ENCODE measurements at regions not wholly inside any gene's neighbourhood (a gene's known extent, or its start where the extent isn't known, plus 50 kb on each side); places are given as distances from the start of the nearest gene placed in this dataset.

GRCh38 chr17:71251951-71252350 lies 868.9 kb upstream of the SOX9 start:
- peak; percentile 22 for DNase-seq (ENCODE audit: low read depth)

GRCh38 chr17:71252436-71252835 lies 868.4 kb upstream of the SOX9 start:
- DNase-seq (ENCODE audit: low read depth), result no peak

- no peak for DNase-seq (ENCODE audit: low read depth)
Measured at GRCh38 chr17:71257096-71257495, 863.7 kb upstream of the SOX9 start.

GRCh38 chr17:71260366-71260940 lies 860.4 kb upstream of the SOX9 start:
- DNase-seq (ENCODE audit: low read depth), result peak; percentile 45

- no peak for DNase-seq (ENCODE audit: low read depth)
Measured at GRCh38 chr17:71262586-71262985, 858.2 kb upstream of the SOX9 start.

GRCh38 chr17:71267668-71268067 lies 853.2 kb upstream of the SOX9 start:
- no peak for DNase-seq (ENCODE audit: low read depth)

- no peak for DNase-seq (ENCODE audit: low read depth)
Measured at GRCh38 chr17:71269201-71269600, 851.6 kb upstream of the SOX9 start.

GRCh38 chr17:71273441-71273840 lies 847.4 kb upstream of the SOX9 start:
- DNase-seq (ENCODE audit: low read depth), result no peak

- DNase-seq (ENCODE audit: low read depth), result no peak
Measured at GRCh38 chr17:71276079-71276478, 844.7 kb upstream of the SOX9 start.

- DNase-seq (ENCODE audit: low read depth), result no peak
Measured at GRCh38 chr17:71283486-71283885, 837.3 kb upstream of the SOX9 start.

GRCh38 chr17:71284032-71284755 lies 836.6 kb upstream of the SOX9 start:
- DNase-seq (ENCODE audit: low read depth), result no peak

- DNase-seq (ENCODE audit: low read depth), result no peak
Measured at GRCh38 chr17:71286625-71287024, 834.2 kb upstream of the SOX9 start.

- DNase-seq (ENCODE audit: low read depth), result no peak
Measured at GRCh38 chr17:71287071-71287823, 833.6 kb upstream of the SOX9 start.

GRCh38 chr17:71292006-71292405 lies 828.8 kb upstream of the SOX9 start:
- DNase-seq (ENCODE audit: low read depth), result no peak

- no peak for DNase-seq (ENCODE audit: low read depth)
Measured at GRCh38 chr17:71296005-71296404, 824.8 kb upstream of the SOX9 start.

GRCh38 chr17:71301063-71301462 lies 819.8 kb upstream of the SOX9 start:
- no peak for DNase-seq (ENCODE audit: low read depth)

GRCh38 chr17:71302721-71303549 lies 817.9 kb upstream of the SOX9 start:
- no peak for DNase-seq (ENCODE audit: low read depth)

- DNase-seq (ENCODE audit: low read depth), result no peak
Measured at GRCh38 chr17:71304498-71305158, 816.2 kb upstream of the SOX9 start.

- no peak for DNase-seq (ENCODE audit: low read depth)
Measured at GRCh38 chr17:71313866-71314265, 807.0 kb upstream of the SOX9 start.

GRCh38 chr17:71315568-71315967 lies 805.3 kb upstream of the SOX9 start:
- no peak for DNase-seq (ENCODE audit: low read depth)

GRCh38 chr17:71316176-71316897 lies 804.5 kb upstream of the SOX9 start:
- DNase-seq (ENCODE audit: low read depth), result no peak
